B cell (primary cell): ENCODE measurements at regions not wholly inside any gene's neighbourhood (a gene's known extent, or its start where the extent isn't known, plus 50 kb on each side); places are given as distances from the start of the nearest gene placed in this dataset.

Experiments
- ATAC-seq: fragments of 200-7000 bp; cut with Tn5 transposase; one replicate; pipeline ENCODE4 v1.10.0; 2021; ENCODE audit warnings: low read depth, mild to moderate bottlenecking, moderate number of reproducible peaks, moderate library complexity
- CTCF ChIA-PET: fragments of 350-600 bp; sonication (Branson Sonifier 250); formaldehyde crosslinking; loops from one replicate; lab custom pipeline; 2021; ENCODE audit warnings: antibody characterized with exemption, inconsistent platforms; lab: Charles Lee
- POLR2A ChIA-PET: fragments of 350-600 bp; sonication (Branson Sonifier 250); formaldehyde crosslinking; loops from one replicate; lab custom pipeline; 2021; ENCODE audit warnings: antibody characterized with exemption; lab: Charles Lee
- DNase-seq: peaks from one replicate; pipeline ENCODE4 v3.0.0; 2013
- H2AFZ ChIP-seq: 2 replicates; pipeline ENCODE4 v1.6.1; 2012; ENCODE audit warnings: mild to moderate bottlenecking, low read depth, low read length; ENCODE audit not compliant: insufficient read depth, poor library complexity, severe bottlenecking
- H3K27ac ChIP-seq, 2 donors: 1 replicate in 1 of 2; 2 replicates in 1 of 2; pipeline ENCODE4 v1.5.1; 2012 to 2013; ENCODE audit warnings: low read length in 2 of 2, mild to moderate bottlenecking in 2 of 2, moderate library complexity in 1 of 2
- H3K27me3 ChIP-seq, 4 experiments: fragments of 200-600 bp in 1 of 4; sonication (generic) in 1 of 4; replicated peaks in 1 of 4; 1 replicate in 2 of 4; 2 replicates in 2 of 4; pipeline versions ENCODE4 v1.6.1 to v1.7.0; 2013 to 2016; ENCODE audit warnings: low read length in 3 of 4, mild to moderate bottlenecking in 2 of 4, mixed read lengths in 1 of 4, moderate library complexity in 1 of 4; ENCODE audit not compliant: insufficient read depth in 4 of 4, control insufficient read depth in 3 of 4; ENCODE audit errors: control extremely low read depth in 1 of 4
- H3K36me3 ChIP-seq, 2 experiments: replicated peaks in 1 of 2; 1 replicate in 1 of 2; 2 replicates in 1 of 2; pipeline versions ENCODE4 v1.6.1 to v1.7.1; 2013; ENCODE audit warnings: low read length in 1 of 2; ENCODE audit not compliant: insufficient read depth in 2 of 2, control insufficient read depth in 1 of 2; ENCODE audit errors: control extremely low read depth in 1 of 2, extremely low read depth in 1 of 2
- H3K4me1 ChIP-seq, 2 donors: fragments of 200-600 bp in 1 of 2; sonication (generic) in 1 of 2; 1 replicate in 1 of 2; 2 replicates in 1 of 2; pipeline versions ENCODE4 v1.5.1 to v1.6.1; 2013 to 2017; ENCODE audit warnings: low read length in 2 of 2; ENCODE audit not compliant: control insufficient read depth in 2 of 2, insufficient read depth in 2 of 2
- H3K4me2 ChIP-seq: replicated peaks from 2 replicates; pipeline ENCODE3; 2012; ENCODE audit warnings: mild to moderate bottlenecking, low read depth, low read length; ENCODE audit not compliant: poor library complexity, severe bottlenecking
- H3K4me3 ChIP-seq, 5 experiments: fragments of 200-600 bp in 1 of 5; sonication (generic) in 1 of 5; 1 replicate in 3 of 5; 2 replicates in 2 of 5; pipeline versions ENCODE4 v1.5.1 to v1.7.0; 2011 to 2016; ENCODE audit warnings: low read length in 4 of 5, mild to moderate bottlenecking in 4 of 5, low read depth in 2 of 5, control low read depth in 1 of 5, moderate library complexity in 1 of 5; ENCODE audit not compliant: insufficient read depth in 1 of 5; ENCODE audit errors: control extremely low read depth in 1 of 5, extremely low read depth in 1 of 5
- H3K79me2 ChIP-seq: fragments of 200-600 bp; sonication (generic); one replicate; pipeline ENCODE4 v1.6.0; 2016; ENCODE audit warnings: low read length; ENCODE audit not compliant: control insufficient read depth, insufficient read depth
- H3K9ac ChIP-seq: fragments of 200-600 bp; sonication (generic); 2 replicates; pipeline ENCODE4 v1.6.1; 2017; ENCODE audit warnings: mild to moderate bottlenecking, low read length, moderate library complexity
- H3K9me3 ChIP-seq, 3 donors: one replicate each; pipeline versions ENCODE4 v1.6.1 to v1.7.1; 2013; ENCODE audit warnings: low read length in 2 of 3; ENCODE audit not compliant: control insufficient read depth in 2 of 3, insufficient read depth in 1 of 3; ENCODE audit errors: control extremely low read depth in 1 of 3
- H4K20me1 ChIP-seq: 2 replicates; pipeline ENCODE4 v1.6.0; 2012; ENCODE audit warnings: mild to moderate bottlenecking, low read length; ENCODE audit not compliant: insufficient read depth, control insufficient read depth, poor library complexity, severe bottlenecking
- H3K27ac Mint-ChIP-seq: one replicate; pipeline ENCODE4 v1.8.0; 2021; ENCODE audit warnings: mixed read lengths
- H3K27me3 Mint-ChIP-seq: one replicate; pipeline ENCODE4 v1.8.0; 2021; ENCODE audit warnings: mixed read lengths
- H3K4me1 Mint-ChIP-seq: one replicate; pipeline ENCODE4 v1.8.0; 2021; ENCODE audit warnings: mixed read lengths
- H3K4me3 Mint-ChIP-seq: one replicate; pipeline ENCODE4 v1.8.0; 2021; ENCODE audit warnings: mixed read lengths
- H3K9me3 Mint-ChIP-seq: one replicate; pipeline ENCODE4 v1.8.0; 2022; ENCODE audit warnings: mixed read lengths; ENCODE audit not compliant: insufficient read depth
- EZH2 ChIP-seq: IDR thresholded peaks from 2 replicates; pipeline ENCODE4 v1.6.1; 2012; ENCODE audit warnings: borderline replicate concordance, low read depth, mild to moderate bottlenecking, moderate library complexity, low read length; ENCODE audit not compliant: insufficient read depth, poor library complexity, severe bottlenecking
- WGBS: methylation state at CpG from one replicate; pipeline ENCODE4 v1.1.5; 2013; ENCODE audit warnings: missing lambda C conversion rate; ENCODE audit not compliant: insufficient coverage; 5-methylcytosine and 5-hydroxymethylcytosine counted together
- intact Hi-C: fragments of 100-400 bp; cut with micrococcal nuclease; formaldehyde crosslinking; loops from one replicate; pipeline ENCODE4 v1.10.0; 2022
- TF ChIP-seq, protein P1 (sequence below): fragments of 200-600 bp; IDR thresholded peaks from one replicate; pipeline ENCODE4 v1.8.0; 2022; ENCODE audit warnings: antibody characterized with exemption, mild to moderate bottlenecking

DNA sequence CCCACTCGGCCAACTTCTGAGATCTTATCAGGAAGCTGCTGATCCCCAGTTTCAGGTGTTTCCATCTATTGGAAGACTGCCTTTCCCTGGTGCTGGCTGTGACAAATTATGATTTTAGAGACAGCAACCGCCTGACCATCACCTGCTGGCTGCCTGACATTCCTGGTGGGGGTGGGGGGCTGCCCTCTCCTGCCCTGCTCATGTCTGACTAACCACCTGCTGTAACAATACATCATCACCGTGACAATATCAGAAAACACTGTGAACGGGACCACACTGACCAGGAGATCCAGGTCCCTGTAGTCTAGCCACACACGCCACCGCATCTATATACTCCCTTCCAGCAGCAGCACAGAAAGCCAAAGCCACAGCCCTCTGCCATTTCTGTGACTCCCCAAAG, 537.5 kb downstream of the QKI start:
- DNase-seq = no peak
- no peaks in the 10 kb centered on the region for H3K9me3 ChIP-seq
- peaks cover 0 to 4% of the 10 kb centered on the region in 2 donors for H3K4me1 ChIP-seq
- no peak for TF ChIP-seq EZH2
- TF ChIP-seq, protein P1, sequence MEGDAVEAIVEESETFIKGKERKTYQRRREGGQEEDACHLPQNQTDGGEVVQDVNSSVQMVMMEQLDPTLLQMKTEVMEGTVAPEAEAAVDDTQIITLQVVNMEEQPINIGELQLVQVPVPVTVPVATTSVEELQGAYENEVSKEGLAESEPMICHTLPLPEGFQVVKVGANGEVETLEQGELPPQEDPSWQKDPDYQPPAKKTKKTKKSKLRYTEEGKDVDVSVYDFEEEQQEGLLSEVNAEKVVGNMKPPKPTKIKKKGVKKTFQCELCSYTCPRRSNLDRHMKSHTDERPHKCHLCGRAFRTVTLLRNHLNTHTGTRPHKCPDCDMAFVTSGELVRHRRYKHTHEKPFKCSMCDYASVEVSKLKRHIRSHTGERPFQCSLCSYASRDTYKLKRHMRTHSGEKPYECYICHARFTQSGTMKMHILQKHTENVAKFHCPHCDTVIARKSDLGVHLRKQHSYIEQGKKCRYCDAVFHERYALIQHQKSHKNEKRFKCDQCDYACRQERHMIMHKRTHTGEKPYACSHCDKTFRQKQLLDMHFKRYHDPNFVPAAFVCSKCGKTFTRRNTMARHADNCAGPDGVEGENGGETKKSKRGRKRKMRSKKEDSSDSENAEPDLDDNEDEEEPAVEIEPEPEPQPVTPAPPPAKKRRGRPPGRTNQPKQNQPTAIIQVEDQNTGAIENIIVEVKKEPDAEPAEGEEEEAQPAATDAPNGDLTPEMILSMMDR = no peak
- no peak overlapping the region for H3K4me3 ChIP-seq
- Mint-ChIP-seq H3K27me3 (peaks cover 24% of the 10 kb centered on the region), H3K9me3 (no peaks in the 10 kb centered on the region), H3K27ac (no peak overlapping the region), H3K4me3 (no peak overlapping the region), H3K4me1 (no peaks in the 10 kb centered on the region)
- no peaks in the 10 kb centered on the region for H4K20me1 ChIP-seq
- no peak overlapping the region for H2AFZ ChIP-seq
- H3K36me3 ChIP-seq = no peaks in the 10 kb centered on the region
- no peak overlapping the region for H3K9ac ChIP-seq
- ATAC-seq = no peak
- peaks cover 0 to 22% (median 4%) of the 10 kb centered on the region in 4 experiments for H3K27me3 ChIP-seq
- 81% methylated on average over 5 of the region's 6 CpGs for WGBS
- ChIA-PET CTCF (interaction anchor here (0.6 kb wide), 1 partner anchor 9 kb away, joined by 3 read pairs; no protein-coding TSS in a partner anchor), POLR2A (no interaction called here)
- no peak overlapping the region for H3K4me2 ChIP-seq
- intact Hi-C loops = no loop called here
- no peaks in the 10 kb centered on the region for H3K79me2 ChIP-seq
- H3K27ac ChIP-seq = no peak overlapping the region

DNA sequence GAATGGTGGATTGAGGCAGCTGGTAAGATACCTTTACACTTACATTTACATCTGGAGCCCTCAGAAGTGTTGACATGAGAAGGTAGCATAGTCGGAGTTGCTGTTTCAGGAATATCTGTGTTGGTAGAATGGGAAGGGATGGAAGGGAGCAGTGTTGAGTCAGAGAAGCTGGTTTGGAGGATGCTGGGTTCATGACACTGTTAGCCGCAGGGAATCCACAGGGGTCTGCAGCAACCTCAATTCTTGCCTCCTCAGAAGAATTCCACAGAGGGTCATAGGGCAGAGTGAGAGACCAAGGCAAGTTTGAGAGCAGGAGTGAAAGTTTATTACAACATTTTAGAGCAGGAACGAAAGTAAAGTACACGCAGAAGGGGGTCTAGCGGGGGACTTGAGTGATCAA, 536.8 kb downstream of the QKI start:
- Histone ChIP-seq H3K27me3 (peaks cover 0 to 22% (median 4%) of the 10 kb centered on the region in 4 experiments), H4K20me1 (no peaks in the 10 kb centered on the region), H3K36me3 (no peaks in the 10 kb centered on the region), H3K4me3 (no peak overlapping the region), H3K9ac (no peak overlapping the region), H3K9me3 (no peaks in the 10 kb centered on the region), H3K79me2 (no peaks in the 10 kb centered on the region), H2AFZ (no peak overlapping the region), H3K27ac (no peak overlapping the region), H3K4me1 (no peaks in the 10 kb centered on the region), H3K4me2 (no peak overlapping the region)
- no peaks in the 10 kb centered on the region for H3K4me1 Mint-ChIP-seq
- H3K9me3 Mint-ChIP-seq = no peaks in the 10 kb centered on the region
- ChIA-PET POLR2A (no interaction called here), CTCF (no interaction called here)
- TF ChIP-seq, protein P1 = no peak
- TF ChIP-seq EZH2 = no peak
- H3K27ac Mint-ChIP-seq = no peak overlapping the region
- whole genome bisulfite sequencing = 96% methylated on average over 5 of the region's 5 CpGs
- intact Hi-C loops = no loop called here
- DNase-seq (no peak), ATAC-seq (no peak)
- peaks cover 24% of the 10 kb centered on the region for H3K27me3 Mint-ChIP-seq
- no peak overlapping the region for H3K4me3 Mint-ChIP-seq
